CD4-positive, alpha-beta T cell treated with Interleukin-12 subunit alpha and Interleukin-12 subunit beta, for 1 hour (primary cell): ENCODE measurements at regions not wholly inside any gene's neighbourhood (a gene's known extent, or its start where the extent isn't known, plus 50 kb on each side); places are given as distances from the start of the nearest gene placed in this dataset.

Source experiments
- DNase-seq: peaks from one replicate; pipeline ENCODE4 v3.0.0-alpha.2; 2020

- no peak for DNase-seq
Observed at GRCh38 chr16:49216593-49216992, 65.0 kb downstream of the CBLN1 start.

DNA sequence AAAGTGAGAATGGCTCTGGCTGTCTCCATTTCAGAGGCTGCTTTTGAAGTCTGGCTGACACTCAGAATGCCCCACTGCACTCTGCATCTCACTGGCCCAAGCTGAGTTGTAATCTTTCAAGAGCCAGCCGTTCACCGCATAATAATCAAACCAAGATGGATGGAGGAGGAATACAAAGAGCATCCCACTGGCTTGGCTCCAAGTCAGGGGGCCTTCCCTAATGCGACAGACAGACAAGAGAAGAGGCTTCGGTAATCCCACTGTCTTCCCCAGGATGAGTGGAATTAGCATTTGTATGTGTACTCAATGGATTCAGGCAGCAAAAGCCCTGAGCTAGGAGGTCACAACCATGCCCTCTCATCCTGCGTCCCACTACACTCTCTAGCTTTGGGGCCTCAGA is 68.0 kb downstream of the CBLN1 start:
- DNase-seq = no peak

DNA sequence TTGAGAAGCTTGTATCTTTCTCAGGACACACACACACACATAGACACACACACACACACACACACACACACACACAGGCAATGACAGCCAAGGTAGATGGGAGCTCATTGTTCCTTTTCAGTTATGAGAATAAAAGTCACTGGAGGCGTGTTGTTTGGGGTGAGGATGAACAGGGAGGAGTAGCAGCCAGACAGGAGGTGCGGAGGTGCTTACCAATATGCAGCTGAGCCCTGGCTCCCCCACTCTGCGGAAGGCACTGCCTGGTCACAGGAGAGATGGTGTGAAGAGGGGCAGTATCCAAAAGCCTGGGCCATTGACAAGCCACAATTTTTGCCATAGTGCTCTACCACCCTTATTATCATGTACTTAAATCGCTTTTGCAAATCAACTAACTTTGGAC is 77.4 kb downstream of the CBLN1 start:
- DNase-seq = no peak

GRCh38 chr16:49203361-49203760 is 78.3 kb downstream of the CBLN1 start:
- no peak for DNase-seq

DNA sequence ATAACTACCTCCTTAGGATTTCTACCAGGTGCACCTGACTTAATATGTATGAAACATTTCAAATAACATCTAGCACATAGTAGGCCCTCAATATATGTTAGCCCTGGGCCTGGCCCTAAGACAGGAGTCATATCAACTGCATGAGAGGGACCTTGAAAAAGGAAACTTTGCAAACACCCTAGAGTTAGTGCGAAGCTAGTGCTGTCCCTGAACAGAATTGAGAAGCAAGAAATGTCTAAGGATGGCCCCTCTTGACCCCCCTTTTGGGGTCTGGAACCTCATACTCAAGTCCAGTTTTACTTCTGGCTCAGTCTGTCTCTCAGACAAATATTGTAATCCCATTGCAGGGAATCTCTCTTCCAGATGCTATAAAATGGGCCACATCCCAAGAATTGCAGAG is 80.5 kb downstream of the CBLN1 start:
- DNase-seq = no peak

DNA sequence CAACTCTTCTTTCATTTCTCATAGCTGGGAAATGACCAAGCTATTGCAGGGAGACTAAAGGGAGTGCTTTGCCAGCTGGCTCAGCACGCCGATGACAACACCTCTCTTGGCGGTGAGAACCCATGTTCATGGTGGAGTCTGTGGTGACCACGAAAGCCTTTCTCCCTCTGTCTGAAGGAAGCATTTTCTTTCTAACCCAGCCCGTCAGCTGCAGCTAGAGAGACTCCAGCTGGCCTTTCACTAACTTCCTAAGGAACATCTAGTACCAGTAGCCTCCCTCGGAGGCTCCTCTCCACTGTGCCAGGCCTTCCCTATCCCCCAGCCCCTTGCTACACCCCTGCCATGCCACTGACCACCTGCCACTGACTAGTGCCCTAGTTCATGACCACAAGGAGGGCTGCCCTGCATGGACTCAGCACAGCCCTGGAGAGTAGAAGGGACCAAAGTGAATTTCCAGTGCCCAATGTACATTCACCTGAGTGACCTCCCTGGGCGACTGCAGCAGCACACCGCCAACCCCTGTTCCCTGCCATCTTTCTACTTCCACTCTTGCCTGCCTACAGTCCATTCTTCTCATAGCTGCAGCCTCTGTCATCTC is 81.3 kb downstream of the CBLN1 start:
- DNase-seq = no peak

DNA sequence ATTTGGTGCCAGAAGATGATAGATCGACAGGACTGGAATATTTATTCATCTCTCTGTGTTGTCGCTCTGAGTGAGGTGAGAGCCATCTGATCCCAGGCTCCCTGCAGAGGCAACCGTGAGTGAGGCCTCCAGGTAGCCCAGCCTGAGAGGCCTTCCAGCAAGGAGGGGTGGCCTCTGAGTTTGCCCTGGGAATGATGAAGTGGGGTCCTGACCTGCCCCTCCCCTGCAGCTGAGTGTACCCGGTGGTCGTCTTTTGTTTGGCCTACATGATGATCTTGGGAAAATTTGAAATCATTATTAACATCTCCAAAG is 86.4 kb downstream of the CBLN1 start:
- DNase-seq = no peak

DNA sequence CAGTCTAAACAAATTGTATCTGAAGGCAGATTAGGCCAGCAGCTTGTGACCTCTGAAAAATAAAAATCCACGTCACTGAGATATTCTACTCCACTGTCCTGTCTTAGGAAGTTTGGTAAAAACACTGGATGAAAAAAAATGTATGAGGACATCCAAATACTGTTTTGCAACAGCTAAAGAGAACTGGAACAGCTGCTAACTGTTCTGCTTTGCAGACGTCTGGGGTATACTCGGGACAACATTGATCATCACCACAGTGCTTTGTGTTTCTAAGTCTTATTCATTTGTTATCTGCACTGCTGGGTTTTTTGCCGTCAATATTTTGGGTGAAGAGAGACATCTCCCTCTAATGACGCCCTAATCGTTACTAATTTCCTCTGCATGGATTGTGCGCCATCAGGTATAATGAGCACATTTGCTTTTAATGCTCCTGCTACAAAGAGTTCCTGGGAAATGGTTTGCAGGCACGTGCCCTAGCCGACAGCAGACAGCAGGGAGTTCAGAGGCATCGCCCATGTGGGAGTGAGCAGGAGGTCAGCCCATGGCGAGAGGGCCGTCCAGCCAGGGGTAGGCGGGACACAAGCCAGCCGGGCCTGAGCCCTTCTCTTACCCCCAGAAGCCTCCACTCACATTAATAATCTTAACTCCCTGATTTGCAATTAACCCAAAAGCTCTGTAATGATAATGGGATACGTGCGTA is 87.0 kb downstream of the CBLN1 start:
- no peak for DNase-seq

DNA sequence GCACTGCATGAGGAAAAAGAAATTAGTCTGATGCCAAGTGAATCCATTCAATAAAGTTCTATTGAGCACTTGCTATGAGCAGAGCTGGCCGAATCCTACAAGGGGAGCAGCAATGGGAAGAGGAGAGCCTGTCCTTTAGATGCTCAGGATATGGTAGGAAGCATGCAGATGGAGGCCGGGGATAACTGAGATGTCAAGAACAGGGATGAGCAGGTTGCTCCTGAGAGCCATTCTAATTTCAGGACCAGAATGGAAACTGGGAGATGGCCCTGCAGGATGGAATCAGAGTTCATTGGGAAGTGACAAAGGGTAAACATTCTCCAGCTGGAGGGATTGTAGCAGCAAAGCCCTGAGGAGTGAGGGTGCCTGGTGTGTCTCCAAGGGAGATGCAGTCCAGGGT is 88.0 kb downstream of the CBLN1 start:
- DNase-seq = no peak

GRCh38 chr16:49189286-49189685 is 92.4 kb downstream of the CBLN1 start:
- no peak for DNase-seq

DNA sequence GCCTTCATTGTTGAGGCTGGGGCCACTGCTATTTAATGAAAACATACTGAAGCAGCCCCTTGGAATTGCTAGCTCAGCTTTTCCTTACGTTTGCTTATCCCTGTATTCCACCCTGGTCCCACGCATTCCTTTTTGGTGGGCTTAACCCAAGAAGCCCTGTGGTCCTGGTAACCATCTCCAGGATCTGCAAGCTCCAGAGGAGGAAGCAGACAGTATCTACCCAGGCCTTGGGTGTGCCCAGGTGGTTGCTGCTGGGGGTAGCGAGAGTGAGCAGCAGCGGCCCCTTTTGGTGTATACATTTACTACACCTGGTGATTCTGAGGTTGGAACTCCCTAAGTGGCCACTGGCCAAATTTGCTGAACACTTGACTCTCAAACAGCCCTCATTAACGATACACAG is 97.7 kb downstream of the CBLN1 start:
- no peak for DNase-seq

DNA sequence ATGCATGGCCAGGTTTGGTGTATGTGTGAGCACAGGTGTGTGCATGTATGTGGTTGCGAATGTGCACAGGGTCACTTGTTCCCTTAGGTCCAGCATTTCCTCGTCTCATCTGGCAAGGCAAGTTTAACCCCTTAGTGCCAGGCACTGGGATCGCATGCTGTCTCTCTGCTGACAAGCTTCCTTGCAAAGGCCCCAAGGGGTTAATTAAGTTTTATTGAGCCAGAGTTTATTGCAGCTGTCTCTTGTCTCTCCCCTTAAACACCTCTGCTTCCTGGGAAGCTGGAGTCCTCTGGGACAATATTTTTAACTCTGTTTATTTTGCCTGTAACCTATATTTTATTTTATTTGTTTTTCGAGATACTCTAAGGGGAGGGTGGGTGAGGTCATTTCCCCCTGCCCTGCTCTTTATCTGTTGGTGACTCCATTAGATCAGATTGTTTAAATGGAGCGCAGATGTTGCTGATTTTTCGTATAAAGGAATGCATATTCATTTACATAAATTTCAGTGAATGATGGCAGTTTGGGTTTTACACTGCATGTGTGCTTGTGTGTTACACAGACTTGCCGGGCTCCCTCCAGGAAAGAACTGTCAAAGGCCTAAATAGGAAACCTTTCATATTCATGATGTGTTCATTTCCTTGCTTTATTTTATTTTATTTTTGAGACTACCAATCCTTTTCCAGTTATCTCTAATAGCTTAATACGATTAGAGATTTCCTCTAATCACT is 99.7 kb downstream of the CBLN1 start:
- no peak for DNase-seq

DNA sequence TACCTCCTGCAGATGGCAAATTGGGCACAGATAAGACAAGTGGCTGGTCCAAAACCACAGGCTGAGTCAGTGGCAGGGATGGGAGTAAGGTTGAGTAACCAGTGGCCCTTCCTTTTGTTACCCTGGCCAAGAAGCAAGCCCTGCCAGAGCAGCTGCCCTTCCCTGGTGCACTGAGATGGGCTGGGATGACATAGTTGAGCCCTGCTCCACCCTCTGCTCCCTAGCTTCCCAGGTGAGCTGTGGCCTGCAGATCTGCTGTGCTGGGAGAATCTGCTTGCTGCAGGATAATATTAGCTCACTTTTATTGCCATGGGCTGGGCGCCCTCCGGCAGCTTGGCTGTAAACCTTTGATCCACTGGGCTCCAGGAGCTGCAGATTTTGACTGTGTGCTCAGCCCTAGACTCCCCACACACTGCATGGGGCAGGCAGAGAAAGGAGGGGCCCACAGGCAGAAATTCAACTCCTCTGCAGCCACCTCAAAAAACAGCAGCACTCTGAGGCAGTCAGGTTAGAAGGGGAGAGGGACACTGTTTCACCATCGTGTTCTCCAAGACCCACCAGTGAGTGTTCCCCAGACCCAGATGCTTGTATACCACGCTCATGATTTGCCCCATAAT is 101.8 kb downstream of the CBLN1 start:
- no peak for DNase-seq

DNA sequence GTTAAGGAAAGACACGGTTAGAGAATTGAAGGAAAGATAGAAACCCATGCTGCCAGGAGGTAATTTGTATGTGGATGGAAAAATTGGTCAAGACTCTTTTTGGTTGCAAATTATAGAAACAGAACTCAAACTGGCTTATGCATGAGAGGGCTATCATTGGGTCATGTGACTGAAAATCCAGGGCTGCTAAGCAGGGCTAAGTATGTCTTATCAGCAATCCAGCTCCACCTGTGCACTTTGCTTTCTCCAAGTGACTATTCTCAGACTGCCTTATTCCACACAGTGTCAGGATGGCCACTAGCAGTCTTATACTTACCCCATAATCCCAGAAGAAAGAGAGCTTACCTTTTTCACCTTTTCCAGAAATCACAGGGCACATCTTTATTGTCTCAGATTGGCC is 113.5 kb downstream of the CBLN1 start:
- no peak for DNase-seq

DNA sequence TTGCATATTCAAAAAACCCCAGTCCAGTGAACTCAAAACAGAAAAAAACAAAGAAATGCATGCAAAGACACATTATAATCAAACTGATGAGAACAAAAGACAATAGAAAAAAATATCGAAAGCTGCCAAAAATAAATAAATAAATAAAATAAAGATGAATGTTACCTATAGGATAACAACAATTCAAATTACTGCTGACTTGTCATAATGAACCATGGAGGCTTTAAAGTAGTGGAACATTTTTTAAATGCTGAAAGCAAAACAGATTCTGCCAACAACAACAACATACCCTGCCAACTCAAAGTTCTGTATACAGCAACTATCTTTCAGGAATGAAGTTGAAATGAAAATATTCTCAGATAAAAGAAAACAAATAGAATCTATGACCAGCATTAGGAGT is 116.6 kb downstream of the CBLN1 start:
- DNase-seq = no peak

DNA sequence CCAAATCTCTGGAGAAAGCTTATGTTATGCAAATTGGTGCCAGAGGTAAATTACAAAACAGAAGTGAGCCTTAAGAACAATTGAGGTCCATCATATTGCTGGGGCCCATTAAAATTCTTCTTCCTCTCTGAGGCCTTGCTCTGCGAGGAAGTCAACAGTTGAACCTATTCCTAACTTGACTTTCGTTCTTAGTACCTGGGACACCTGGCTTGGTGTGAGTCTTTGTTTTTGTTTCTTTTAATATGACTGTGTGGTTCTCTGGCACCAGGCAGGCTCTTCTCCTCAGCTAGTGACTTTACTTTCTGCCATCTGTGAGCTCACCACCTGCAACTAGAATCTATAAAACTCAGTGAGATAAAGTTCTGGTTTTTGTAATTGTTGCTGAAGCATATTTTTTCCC is 120.4 kb downstream of the CBLN1 start:
- no peak for DNase-seq

DNA sequence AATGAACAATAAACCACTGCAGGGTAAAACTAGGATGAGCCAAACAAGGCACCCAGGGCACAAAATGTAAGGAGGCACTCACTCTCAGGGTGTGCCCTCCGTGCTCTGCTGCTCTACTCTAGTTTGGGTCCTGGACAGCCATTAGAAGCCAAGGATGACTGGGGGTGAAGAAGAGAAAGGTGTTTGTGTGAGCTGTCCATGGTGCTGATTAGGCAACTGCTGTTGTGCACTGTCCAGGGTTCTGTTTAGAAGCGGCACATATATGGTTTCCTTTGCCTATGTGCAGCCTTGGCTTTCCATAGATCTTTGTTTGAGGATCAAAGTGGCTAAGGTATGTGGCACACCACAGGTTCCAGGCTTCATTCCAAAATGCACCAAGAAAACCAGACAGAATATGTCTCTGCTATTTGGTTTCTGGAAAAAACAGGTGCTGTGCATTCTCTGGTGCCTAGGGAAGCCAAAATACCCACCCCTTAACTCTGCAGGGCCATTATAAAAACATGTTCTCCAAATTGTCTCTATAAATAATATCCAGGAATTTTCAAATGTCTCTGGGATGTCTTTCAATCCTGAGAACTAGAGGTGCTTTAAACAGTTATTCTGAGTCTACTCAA is 123.5 kb downstream of the CBLN1 start:
- no peak for DNase-seq

GRCh38 chr16:49150341-49150740 is 131.3 kb downstream of the CBLN1 start:
- no peak for DNase-seq

DNA sequence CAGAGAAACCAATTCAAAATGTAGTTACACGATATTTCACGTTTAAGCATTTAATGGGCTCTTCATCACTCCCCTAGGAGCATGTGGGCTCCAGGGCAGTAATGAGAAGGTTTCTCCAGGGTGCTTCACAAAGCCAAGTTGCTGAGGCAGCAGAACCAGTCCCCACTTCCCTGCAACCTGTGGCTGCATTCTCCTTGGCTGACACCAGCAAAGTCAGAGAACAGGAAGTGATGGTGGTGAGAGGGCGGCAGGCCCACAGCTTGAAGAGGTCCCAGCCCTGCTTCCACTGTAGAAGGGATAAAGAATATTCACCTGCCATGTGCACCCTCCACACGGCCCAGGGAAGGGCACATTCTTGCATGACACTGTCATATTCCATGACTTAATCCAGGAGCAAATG is 133.2 kb downstream of the CBLN1 start:
- DNase-seq = no peak

DNA sequence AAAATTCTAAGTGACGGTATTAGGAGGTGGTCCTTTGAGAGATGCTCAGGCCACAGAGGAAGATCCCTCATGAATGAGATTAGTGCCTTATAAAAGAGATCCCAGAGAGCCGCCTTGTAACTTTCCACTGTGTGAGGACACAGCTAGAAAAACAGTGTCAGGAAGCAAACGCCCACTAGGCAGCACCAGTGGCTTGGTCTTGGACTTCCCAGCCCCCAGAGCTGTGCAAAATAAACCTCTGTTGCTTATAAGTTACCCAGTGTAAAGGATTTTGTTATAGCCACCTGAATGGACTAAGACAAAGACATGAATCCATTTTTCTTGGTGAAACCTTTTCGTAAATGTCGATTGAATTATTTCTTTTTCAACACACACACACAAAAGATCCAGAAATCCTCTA is 141.0 kb downstream of the CBLN1 start:
- DNase-seq = no peak

DNA sequence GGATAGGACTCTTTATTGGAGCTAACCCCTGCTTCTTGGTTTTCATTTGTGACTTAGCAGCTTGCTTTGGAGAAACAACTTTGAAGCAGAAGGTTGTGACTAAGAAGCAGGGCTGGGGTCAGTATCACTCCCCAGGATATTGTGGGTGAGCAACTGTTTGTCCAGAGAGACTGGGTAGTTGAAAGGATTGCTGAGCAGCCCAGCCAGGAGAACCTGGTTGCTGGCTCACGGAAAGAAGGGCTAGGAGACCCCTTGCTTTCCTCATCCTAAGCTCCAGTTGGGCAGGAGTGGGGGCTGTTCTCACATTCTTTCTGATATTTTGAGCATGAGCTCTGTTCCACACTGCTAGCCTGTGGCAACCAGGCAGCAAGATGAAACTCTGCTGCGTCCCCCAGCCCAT is 151.2 kb downstream of the CBLN1 start:
- no peak for DNase-seq

- no peak for DNase-seq
Observed at GRCh38 chr16:49129935-49130334, 151.7 kb downstream of the CBLN1 start.

DNA sequence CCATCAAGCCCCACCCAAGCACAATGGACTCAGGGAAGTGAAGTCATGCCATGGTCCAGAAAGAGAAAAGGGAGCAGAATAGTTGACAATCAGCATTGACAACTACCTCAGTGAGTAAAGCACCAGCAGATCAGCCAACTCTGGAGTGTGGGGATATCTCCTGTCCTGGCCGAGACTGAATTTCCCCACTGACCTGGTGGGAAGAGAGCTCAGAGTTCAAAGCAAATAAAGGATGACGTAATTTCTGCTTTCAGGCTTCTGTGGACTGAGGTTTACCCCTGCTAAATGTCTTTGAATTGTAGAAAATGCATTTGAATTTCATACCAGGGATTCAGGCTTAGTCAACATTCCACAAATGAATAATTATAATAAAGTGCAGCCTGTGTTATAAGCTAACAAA is 152.9 kb downstream of the CBLN1 start:
- DNase-seq = no peak

DNA sequence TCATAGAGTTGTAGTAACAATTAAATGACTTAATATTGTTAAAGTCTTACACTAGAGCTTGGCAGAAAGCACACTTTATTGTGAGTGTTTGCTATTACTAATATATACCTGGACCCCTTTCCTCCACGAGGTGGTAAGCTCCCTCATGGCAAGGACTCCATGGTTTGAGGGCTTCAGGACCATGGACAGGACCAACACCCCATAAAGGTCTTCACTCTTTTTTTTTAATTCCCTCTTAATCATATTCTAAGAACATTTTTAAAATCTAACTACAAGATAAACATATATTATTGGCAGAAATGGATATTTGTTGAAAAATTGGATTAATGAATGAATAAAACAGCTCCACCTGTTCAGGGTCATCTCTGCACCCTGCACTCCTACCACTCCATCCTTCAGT is 154.5 kb downstream of the CBLN1 start:
- DNase-seq = no peak
